ENCODE measurements at regions not wholly inside any gene's neighbourhood (a gene's known extent, or its start where the extent isn't known, plus 50 kb on each side); places are given as distances from the start of the nearest gene placed in this dataset.

DNA sequence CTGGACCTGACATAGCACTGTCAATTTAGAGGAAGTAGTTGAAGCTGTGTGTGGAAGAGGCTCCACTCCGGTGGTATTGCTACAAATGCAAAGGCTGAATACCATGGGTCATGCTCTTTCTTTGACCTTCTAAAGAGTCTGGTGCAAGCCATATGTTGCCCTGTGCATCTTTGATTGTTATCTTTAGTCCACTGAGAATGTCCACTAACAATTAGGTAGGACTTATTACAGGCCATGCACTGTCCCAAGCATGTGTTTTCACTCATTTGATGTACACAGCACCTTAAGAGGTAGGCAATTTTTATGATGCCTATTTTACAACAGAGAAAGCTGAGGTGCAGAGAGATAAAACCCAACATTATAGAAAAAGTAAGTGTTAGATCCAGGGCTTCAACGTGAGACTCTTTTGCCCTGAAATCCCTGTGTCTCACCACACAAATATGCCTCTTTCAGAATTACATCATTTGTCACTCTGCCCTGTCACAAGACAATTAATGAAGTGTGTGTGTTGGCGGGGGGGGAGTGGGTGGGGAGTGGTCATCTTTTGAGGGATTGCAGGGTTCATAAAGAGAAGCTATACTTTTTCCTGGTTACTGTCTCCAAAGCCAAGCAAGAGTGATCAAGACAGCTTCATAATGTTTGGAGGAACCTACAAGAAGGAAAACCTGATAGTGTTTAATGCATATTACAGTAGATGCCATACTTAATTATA is 637.6 kb upstream of the IGFBP3 start:
- DNase-seq, result no peak

DNA sequence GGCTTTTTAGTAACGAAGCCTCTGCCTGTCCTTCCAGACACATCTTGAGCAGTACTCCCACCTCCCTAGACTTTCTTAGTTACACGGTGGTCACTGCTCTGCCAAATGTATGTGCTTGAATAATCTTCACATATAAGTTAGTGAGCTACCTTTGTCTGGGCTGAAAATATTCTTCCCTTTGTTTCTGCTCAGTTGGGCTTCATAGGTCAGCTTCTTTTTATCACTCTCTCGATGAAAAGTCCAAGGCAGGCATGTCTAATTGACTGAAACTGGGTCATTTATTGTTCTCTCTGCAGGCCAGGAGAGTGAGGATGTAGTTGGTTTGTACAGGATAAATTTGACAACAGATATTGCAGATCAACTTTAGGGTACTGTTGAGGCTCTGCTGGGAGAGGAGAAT is 636.7 kb upstream of the IGFBP3 start:
- no peak for DNase-seq

DNA sequence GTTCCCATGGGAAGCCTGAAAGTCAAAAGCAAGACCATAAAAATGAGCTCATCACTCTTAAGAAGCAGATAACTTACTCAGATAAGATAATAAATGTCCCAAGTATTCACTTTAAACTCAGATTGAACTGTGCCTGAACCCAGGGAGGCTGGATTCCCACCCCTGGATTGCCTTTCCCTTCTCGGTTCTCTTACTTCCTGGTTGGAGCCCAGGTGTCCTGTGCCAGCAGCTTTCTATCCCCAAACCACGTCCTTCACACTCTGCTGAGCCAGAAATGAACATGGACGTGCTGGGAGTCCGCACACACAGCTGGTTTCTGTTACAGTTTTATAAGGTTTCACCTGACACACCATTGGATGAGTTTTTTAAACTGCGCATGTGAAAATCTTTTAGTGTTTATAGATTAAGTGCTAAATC is 636.2 kb upstream of the IGFBP3 start:
- no peak for DNase-seq

DNA sequence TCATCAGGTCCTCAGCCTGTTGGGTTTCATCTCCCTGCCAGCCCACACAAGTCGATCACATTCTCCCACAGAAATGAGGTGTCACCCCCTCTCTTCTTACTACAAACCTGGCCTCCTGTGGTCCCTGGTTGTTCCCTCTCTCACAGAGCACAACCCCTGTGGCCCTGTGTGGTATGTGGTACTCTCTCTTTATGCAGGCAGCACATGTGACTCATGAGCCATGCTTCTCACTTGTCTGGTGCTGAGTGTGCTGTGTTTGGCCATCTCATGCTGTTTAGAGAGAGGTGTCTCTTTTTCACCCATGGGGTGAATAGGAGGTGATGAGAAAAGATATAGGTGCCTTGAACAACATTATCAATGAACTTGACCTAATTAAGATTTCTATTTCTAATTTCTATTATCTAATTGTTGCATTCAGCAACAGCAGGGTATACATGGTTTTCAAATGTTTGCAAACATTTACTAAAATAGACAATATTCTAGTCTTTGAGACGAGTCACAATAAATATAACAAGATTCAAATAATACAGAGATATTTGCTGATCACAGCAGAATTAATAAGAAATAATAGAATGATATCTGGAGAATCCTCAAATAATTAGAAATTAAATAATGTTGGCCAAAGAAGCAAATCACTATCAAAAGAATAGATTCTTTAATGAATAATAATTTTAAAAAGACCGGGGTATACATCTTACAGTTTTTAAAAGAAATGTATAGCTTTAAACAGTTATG is 633.8 kb upstream of the IGFBP3 start:
- no peak for DNase-seq

DNA sequence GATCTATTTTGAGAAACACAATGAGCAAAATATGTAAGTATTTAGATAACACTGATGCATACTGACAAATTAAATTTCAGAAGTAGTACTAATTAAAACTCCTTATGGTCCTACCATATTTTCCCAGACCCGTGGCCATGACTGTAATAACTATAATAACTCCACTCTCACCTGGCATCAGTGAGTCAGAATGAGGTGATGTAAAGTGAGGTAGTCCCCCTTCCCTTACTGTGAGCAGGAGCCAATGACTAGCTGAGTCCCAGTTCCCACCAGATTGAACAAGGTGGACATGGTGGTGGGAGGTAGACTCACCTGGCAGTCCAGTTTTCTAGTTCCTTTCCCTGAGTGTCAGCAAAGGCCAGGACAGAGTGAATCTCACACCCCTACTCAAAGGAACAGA is 630.5 kb upstream of the IGFBP3 start:
- no peak for DNase-seq

DNA sequence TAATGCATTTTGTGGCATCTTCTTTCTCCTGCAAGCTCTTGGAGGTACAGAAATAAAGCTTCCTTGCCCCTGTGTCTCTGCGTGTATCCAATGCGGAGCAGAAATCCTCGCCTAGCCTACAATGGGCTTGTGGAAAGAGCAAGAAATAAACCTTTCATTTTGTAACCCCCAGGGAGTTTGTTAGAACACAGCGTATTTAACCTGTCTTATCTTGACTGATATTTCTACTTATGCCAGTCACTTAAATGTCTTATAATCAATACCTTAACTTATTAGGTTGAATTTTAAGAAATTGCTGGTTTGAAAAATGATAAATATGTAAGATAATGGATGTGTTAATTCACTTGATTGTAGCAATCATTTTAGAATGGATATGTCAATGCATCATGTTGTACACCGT is 629.8 kb upstream of the IGFBP3 start:
- no peak for DNase-seq

DNA sequence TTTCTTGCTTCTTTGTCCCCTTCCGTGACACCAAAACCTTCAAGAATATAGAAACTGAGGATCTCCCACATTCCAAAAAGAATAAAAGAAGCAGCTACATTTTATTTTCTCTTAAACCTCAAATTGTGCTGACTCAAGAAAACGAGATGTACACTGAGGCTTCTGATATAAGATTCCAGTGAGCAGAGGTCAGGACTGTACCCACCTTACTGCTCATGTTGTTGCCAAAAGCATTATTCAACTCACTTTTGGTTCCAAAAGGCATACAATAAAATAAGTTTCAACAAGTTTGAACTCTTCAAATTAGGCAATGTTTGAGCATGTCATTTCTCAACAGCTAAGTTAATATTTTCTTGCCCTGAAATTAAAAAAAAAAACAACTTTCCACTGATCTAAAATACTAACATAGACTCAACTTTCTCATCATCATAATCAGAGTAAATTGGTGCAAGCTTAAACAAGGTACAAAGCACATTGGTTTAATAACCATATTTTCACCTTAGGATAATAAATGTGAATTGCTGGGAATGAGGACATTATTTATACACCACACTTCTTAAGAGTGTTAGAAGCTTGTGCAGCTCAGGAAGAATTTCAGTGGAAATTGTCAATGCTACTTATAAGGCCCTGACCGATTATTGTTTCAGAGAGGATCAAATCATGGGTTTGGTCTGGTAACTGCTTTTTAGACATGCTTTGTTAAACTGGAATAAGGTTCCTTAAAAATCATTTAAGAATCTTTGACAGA is 629.0 kb upstream of the IGFBP3 start:
- no peak for DNase-seq

DNA sequence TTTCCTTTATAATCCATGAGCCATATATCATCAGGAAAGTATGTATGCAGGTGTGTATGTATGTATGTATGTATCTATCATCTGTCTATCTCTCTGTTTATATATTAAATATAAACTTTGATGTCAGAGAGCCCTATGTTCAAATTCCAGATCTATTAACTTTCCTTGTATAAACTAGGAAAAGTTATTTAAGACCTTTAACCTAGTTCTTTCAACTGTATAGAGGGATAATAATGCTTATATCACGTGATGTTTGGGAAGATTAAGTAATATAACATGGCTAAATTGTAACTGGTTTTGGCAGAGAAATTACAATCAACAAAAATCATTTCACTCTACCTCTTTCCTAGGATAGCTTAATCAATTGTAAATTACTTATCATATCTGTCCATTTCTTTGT is 628.3 kb upstream of the IGFBP3 start:
- no peak for DNase-seq

DNA sequence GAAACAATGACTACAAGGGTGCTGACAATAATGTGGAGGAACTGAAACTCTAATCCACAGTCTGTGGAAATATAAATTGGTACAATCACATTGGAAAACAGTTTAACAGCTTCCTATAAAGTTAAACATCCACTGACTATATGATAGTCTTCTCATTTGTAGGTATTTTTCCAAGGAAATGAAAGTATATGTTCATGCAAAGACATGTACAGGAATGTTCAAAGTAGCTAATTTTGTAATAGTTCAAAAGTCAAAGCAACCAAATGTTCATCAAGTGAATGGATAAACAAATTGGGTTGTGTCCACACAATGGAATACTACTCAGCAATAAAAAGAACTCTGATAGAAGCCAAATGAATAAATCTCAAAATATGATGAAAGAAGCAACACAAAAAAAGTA is 626.0 kb upstream of the IGFBP3 start:
- DNase-seq, result no peak

DNA sequence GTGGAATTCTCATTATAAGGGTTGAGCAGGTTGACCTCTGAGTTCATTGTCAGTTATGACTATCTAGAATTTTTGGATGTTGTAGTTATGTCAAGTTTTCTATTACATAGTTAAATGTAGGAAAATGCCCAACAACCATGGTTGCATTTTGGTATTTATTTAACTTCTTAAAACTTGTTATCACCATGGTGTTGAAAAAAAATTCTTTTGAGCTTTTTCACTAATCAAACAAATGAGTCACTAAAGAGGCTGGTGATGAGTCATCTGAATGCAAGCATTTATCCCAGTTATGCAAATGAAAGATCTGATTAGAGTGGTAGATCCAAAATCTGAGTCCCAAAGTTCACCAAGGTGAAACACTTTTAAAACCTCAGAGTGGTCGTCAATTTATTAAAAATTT is 624.7 kb upstream of the IGFBP3 start:
- no peak for DNase-seq

DNA sequence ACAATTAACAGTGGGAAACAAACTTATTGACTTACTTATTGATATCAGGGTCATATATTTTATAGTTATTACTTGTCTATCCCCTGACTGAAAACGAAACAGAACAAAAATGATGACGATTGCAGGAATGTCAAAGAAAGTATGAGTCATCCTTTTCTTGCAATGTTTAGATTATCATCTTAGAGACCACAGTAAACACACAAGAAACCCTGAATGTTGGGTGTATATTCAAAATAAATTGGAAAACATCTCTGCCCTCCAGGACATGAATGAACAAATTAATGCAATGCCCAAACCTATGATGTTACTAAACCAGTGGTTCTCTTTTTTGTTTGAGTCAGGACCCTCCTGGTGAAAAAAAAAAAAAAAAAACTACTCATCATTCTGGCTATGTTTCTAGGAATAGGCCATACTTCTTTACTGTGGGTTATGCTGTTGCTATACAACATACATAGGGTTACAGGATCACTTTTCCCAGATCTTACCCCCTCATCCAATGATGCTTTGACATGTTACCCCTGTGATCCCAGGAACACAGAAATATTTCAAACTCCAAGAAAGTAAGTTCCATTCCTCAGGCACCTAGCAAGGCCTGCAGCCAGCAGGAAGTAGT is 623.4 kb upstream of the IGFBP3 start:
- no peak for DNase-seq

DNA sequence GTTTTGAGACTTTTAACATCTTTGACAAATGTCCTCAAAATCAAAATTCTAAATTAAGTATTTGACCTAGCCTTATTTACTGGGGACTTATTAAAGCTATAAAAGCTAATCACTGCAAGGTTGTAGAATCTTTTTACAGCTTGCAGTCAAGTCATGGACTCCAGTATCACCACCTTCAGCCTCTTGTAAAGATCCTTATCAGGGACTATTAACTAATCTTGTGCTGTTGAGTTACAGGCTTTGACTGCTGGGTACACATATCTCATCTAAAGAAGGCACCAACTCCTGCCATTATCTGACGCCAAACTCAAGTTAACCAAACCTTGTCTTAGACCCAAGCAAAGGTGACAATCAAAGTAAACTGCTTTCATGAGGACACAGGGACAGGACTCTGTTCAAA is 621.0 kb upstream of the IGFBP3 start:
- no peak for DNase-seq

DNA sequence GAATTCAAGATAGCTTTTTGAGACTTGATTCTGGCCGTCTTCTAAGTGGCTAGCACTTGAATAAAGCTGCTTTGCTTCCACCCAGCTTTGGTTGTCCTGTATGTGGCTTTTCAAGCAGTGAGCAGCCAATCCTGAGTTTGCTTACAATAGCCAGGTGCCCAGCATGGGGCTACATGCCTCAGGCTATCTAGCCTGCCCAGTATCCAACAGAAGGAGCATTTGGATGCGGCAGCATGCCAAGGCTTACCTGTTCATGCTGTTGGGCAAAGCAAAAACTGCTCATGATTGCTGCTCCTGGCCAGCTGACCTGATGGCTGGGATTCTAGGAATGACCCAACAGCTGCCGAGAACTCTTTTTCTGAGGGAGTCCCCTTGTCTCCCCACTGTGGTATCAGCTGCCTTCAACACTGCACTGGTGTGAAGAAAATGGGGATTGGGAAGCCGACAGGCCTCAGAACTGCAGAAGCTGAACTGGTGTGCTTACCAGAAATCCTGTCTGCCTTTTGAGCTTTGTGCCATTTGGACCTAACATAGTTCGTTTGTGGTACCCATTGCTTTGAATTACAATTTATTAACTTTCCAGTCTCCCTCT is 618.9 kb upstream of the IGFBP3 start:
- DNase-seq, result no peak

DNA sequence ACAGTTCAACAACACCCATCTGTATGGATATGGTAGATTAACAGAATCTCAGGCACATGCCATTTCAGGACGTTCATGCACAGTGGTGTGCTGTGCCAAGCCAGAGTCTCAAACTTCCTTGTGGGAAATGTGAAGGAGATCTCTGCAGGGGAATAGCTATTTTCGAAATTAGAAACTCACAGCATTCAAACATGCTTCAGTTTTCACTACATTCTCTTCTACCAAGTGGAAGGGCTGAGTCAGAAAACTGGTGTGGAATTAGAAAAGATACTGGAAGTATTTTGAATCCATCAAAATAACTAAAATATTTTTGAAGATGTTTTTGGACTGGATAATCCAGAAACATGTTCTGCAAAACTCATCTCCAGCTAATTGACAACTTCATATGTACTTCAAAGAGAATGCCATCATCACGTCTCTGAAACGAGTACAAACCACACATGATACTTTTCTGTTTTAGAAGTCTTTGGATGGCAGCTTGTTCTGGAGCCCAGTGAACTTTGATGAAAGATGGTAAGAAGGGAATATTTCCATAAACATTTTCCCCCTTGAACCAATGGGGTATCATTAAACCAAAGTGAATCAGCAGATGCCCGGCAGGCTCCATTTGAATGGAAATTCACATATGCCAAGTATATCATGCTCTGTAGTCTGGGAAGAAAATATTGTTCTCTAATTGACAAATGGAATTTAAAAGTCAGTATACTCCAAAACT is 616.3 kb upstream of the IGFBP3 start:
- no peak for DNase-seq

DNA sequence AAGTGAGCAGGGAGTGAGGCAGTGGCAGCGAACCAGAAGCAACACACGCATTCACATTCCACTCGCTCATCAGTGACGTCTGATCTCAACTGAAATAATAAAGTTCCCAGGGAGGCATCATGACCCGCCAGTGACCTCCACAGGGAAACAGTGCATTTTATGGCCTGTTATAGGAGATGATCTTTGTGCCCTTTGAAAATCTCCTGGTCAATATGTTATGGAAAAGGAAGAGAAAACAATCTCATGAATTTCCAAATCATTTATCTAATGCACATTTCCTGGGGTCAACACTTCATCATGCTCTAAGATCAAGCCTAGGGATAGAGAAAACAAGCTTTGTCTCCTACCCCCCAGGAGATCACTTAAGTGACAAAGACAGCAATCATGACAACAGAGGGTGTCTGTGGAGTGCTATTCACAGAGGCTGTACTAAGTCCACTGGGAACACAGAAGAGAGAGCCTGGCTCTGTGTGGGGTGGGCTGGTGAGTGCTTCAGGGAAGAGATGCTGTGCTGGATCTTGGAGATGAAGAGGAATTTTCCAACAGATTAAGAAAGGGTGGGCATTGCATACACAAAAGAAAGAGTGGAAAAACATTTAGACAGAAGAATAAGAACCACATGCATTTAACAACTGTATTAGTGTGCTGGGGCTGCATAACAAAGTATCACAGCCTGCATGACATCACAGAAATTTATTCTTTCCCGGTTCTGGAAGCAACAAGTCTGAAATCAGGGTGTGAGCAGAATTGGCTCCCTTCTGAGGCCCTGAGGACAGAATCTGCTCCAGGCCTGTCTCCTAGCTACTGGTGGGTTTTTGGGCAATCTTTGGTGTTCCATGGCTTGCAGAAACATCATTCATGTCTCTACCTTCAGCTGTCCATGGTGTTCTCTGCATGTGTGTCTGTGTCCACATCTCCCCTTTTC is 613.9 kb upstream of the IGFBP3 start:
- no peak for DNase-seq

DNA sequence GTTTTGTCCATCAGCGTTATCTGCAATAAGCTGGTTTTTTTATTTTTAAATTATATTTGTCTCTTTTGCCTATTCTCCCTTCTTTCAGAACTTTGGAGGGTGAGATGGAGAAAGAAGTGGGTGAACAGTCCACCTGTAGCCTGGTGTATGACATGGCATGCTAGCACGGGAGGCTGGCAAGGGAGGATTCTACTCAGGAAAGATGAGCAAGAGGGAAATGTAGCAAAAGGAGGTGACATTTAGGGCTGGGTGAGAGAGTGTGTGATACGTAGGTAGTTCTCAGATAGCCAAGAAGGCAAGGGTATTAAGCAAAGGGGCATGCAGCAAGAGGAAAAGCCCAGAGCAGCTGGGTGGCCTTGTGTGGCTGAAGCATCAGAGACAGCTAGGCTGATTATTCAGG is 612.9 kb upstream of the IGFBP3 start:
- no peak for DNase-seq

DNA sequence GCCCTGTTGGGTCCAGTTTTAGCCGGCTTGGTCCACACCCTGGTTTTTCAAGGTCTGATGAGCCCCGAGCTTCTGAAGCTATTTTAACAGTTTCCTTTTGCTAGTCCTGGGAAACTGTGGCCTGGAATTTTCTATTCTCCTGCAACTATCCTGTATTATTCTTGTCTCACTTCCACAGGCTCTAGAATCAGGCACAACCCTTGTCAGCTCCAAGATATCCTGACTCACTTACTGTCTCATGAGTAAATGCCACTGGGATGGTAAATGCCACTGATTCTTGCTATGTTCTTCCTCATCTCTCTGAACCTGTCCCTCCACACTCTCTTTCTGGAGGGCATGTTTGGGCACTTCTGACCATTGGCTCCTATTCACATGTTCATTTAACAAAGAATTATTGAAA is 611.5 kb upstream of the IGFBP3 start:
- no peak for DNase-seq

DNA sequence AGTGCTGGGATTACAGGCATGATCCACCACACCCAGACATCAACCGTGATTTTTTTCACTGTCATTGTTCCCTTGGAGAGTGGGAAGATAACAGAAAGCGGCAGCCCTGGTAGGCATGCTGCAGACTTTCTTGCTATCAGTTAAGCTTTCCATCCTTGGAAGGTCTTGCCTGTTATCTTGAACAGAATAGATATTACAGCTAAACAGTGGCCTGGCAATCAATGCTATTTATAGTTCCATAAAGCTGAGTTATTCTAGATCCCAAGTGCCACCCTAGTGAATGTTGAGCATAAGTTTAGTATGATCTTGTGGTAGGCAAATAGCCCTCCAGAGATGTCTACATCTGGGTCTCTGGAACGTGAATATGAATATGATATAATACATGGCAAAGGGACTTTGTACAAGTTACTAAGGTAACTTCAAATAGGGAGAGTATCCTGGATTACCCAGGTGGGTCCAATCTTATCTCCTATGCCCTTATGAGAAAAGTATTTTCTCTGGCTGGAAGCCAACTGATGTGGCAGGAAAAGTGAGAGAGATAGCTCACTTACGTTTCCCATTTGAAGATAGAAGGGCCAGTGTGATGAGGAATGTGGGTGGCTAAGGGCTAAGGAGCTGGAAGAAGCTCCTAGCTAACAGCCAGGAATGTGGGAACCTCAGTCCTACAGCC is 609.1 kb upstream of the IGFBP3 start:
- no peak for DNase-seq

DNA sequence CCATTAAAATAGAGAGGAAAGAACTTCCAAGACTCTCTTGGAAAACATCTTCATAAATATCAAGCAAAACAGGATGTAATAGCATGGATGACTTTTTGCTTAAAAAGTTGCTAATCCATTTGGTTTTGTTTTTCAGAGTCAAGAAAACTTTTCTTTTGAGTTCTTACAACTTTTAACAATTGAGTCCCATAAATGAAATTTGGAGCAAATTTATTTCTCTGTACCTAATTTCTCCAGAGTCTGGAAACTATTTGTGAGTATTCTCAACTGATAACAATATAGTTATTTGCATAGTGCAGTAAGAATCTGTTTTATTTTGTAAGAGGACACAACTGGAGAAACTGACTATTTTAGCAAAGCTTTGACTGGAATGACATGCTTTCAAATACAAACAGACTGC is 606.3 kb upstream of the IGFBP3 start:
- no peak for DNase-seq

DNA sequence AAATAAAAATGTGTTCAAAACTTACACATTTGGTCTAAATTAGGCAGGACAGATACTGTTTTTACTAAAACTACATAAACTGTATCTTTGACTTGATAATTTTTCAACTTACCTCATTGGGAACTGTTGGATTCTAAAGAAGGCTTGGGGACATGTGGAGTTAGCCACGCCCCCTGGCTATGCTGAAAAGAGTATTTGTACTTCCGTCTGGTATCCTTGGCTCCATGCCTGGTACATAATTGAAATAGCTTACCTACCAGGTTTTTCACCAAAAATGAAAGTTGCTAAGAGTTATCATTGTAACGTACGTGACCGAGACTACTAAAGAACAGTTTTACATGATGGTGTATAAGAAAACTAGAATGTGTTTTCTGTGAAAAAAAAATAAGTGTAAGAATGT is 604.8 kb upstream of the IGFBP3 start:
- no peak for DNase-seq

DNA sequence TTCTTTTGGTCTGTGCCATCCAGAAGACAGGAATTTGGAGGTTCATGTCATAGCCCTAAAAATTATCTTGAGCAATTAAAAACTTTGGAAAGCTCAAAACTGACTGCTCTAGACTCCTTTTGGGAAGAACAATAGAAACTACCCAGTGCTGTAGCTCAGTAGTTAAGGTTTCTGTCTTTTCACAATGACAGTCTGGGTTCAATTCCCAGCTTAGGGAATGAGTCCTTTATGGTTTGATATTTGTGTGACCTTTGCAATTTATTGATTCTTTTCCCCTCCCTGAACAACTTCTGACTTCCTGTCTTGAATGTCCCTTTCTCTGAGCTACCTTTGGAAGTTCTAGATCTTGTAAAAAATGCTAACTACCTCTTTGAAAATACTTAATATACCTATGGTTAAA is 603.3 kb upstream of the IGFBP3 start:
- no peak for DNase-seq
